Endothelial cell of umbilical vein (primary cell): ENCODE measurements at regions not wholly inside any gene's neighbourhood (a gene's known extent, or its start where the extent isn't known, plus 50 kb on each side); places are given as distances from the start of the nearest gene placed in this dataset.

ENCODE experiments used
- BruUV-seq: library from RNA; stranded (reverse); fragments of 400-500 nt; replicated peaks from 2 replicates; lab custom pipeline; 2021; lab: Mats Ljungman, UMichigan
- CTCF ChIA-PET: fragments of 300-600, 350-600 bp; sonication (Branson Sonifier 250); formaldehyde crosslinking; loops from one replicate; lab custom pipeline; 2021; ENCODE audit warnings: antibody characterized with exemption, inconsistent platforms; lab: Charles Lee
- POLR2A ChIA-PET: fragments of 300-600, 350-600 bp; sonication (Branson Sonifier 250); formaldehyde crosslinking; loops from one replicate; lab custom pipeline; 2021; ENCODE audit warnings: antibody characterized with exemption, inconsistent platforms; lab: Charles Lee
- DNase-seq: peaks from one replicate; pipeline ENCODE4 v3.0.0-alpha.2; 2011; ENCODE audit warnings: low read depth, low spot score
- FAIRE-seq: peaks from 2 replicates; lab custom pipeline; 2011; peaks lifted over from hg19 to GRCh38; lab: Jason Lieb, UNC
- H2AFZ ChIP-seq: 2 replicates; pipeline ENCODE4 v1.6.0; 2012; ENCODE audit warnings: low read depth, low read length, control low read depth, inconsistent platforms
- H3K27ac ChIP-seq: 2 replicates; pipeline ENCODE4 v1.5.1; 2011; ENCODE audit warnings: low read depth, mild to moderate bottlenecking, control low read depth, low read length, moderate library complexity; ENCODE audit not compliant: insufficient read depth
- H3K27me3 ChIP-seq, 2 experiments: 2 replicates each; pipeline versions ENCODE4 v1.6.0 to v1.6.1; 2011; ENCODE audit warnings: low read length in 2 of 2, mixed read lengths in 1 of 2; ENCODE audit not compliant: control insufficient read depth in 2 of 2, insufficient read depth in 2 of 2
- H3K36me3 ChIP-seq, 2 experiments: 2 replicates in 1 of 2; 3 replicates in 1 of 2; pipeline ENCODE4 v1.5.1; 2011; ENCODE audit warnings: low read length in 2 of 2, mild to moderate bottlenecking in 1 of 2, moderate library complexity in 1 of 2; ENCODE audit not compliant: control insufficient read depth in 2 of 2, insufficient read depth in 2 of 2; ENCODE audit errors: extremely low read depth in 1 of 2
- H3K4me1 ChIP-seq: 3 replicates; pipeline ENCODE4 v1.5.1; 2011; ENCODE audit warnings: mild to moderate bottlenecking, low read length; ENCODE audit not compliant: control insufficient read depth, insufficient read depth; ENCODE audit errors: extremely low read depth
- H3K4me2 ChIP-seq: 2 replicates; pipeline ENCODE4 v1.6.1; 2011; ENCODE audit warnings: low read length, control low read depth, mixed read lengths; ENCODE audit not compliant: insufficient read depth
- H3K4me3 ChIP-seq, 3 experiments: fragments of 200-600 bp in 1 of 3; sonication (generic), shearing (Covaris generic) in 1 of 3; replicated peaks in 1 of 3; 2 replicates each; pipeline ENCODE4 v1.5.1; 2011 to 2016; ENCODE audit warnings: control low read depth in 3 of 3, low read length in 3 of 3, mild to moderate bottlenecking in 2 of 3, inconsistent platforms in 1 of 3, low read depth in 1 of 3, moderate library complexity in 1 of 3; ENCODE audit not compliant: insufficient read depth in 1 of 3
- H3K79me2 ChIP-seq: 2 replicates; pipeline ENCODE4 v1.6.0; 2012; ENCODE audit warnings: low read length, inconsistent platforms; ENCODE audit not compliant: control insufficient read depth, insufficient read depth
- H3K9ac ChIP-seq: replicated peaks from 2 replicates; pipeline ENCODE3; 2011; ENCODE audit warnings: low read length, control low read depth; ENCODE audit not compliant: insufficient read depth; ENCODE audit errors: extremely low read depth
- H3K9me1 ChIP-seq: replicated peaks from 3 replicates; pipeline ENCODE4 v1.6.0; 2011; ENCODE audit warnings: mild to moderate bottlenecking, low read length; ENCODE audit not compliant: control insufficient read depth, insufficient read depth; ENCODE audit errors: extremely low read depth
- H3K9me3 ChIP-seq: replicated peaks from 2 replicates; pipeline ENCODE4 v1.5.1; 2012; ENCODE audit warnings: low read length, inconsistent platforms; ENCODE audit not compliant: control insufficient read depth, insufficient read depth
- H4K20me1 ChIP-seq: replicated peaks from 2 replicates; pipeline ENCODE3; 2011; ENCODE audit warnings: mild to moderate bottlenecking, low read length; ENCODE audit not compliant: control insufficient read depth, insufficient read depth; ENCODE audit errors: extremely low read depth
- CTCF ChIP-seq, 2 donors: IDR thresholded peaks; 1 replicate in 1 of 2; 2 replicates in 1 of 2; pipeline ENCODE4 v1.5.1; 2011; ENCODE audit warnings: low read length in 2 of 2, mild to moderate bottlenecking in 2 of 2, moderate library complexity in 2 of 2, control low read depth in 1 of 2, inconsistent platforms in 1 of 2, low read depth in 1 of 2; ENCODE audit not compliant: insufficient read depth in 1 of 2; ENCODE audit errors: extremely low read depth in 1 of 2
- EZH2 ChIP-seq: IDR thresholded peaks from 2 replicates; pipeline ENCODE4 v1.6.1; 2012; ENCODE audit warnings: borderline replicate concordance, low read depth, mild to moderate bottlenecking, moderate library complexity, low read length, inconsistent platforms; ENCODE audit not compliant: severe bottlenecking
- FOS ChIP-seq: IDR thresholded peaks from 2 replicates; pipeline ENCODE4 v1.6.1; 2011; ENCODE audit warnings: mild to moderate bottlenecking, low read length, moderate library complexity, borderline replicate concordance; ENCODE audit not compliant: insufficient read depth
- GATA2 ChIP-seq: IDR thresholded peaks from 2 replicates; pipeline ENCODE4 v1.7.0; 2011; ENCODE audit warnings: low read depth, mild to moderate bottlenecking, moderate library complexity, mixed read lengths, low read length; ENCODE audit not compliant: insufficient read length, insufficient read depth
- JUN ChIP-seq: IDR thresholded peaks from 2 replicates; pipeline ENCODE4 v1.6.1; 2011; ENCODE audit warnings: borderline replicate concordance, low read depth; ENCODE audit not compliant: insufficient read length, insufficient read depth
- MAX ChIP-seq: IDR thresholded peaks from 2 replicates; pipeline ENCODE4 v1.6.1; 2011; ENCODE audit not compliant: insufficient read depth, insufficient read length
- MYC ChIP-seq: IDR thresholded peaks from one replicate; pipeline ENCODE4 v1.6.1; 2011; ENCODE audit warnings: mild to moderate bottlenecking, low read depth, low read length
- POLR2A ChIP-seq: IDR thresholded peaks from 2 replicates; pipeline ENCODE4 v1.6.1; 2012; ENCODE audit warnings: low read depth, mild to moderate bottlenecking, control low read depth, low read length
- POLR2AphosphoS5 ChIP-seq: IDR thresholded peaks from 2 replicates; pipeline ENCODE4 v1.6.1; 2012; ENCODE audit warnings: low read depth, mild to moderate bottlenecking, control low read depth, low read length, moderate library complexity; ENCODE audit not compliant: insufficient read depth
- dilution Hi-C: fragments of 300-500 bp; cut with MboI; formaldehyde crosslinking; loops from one replicate; pipeline ENCODE4 v1.15.0; 2019; ENCODE audit warnings: low sequenced_read_pairs; ENCODE audit not compliant: extremely low pct_ligation_motif_present
- intact Hi-C: fragments of 100-400 bp; cut with micrococcal nuclease; formaldehyde crosslinking; loops from one replicate; pipeline ENCODE4 v1.10.0; 2022

- BruUV-seq = no TSS peak
- FAIRE-seq (no peak), DNase-seq (no peak)
- H3K4me2 ChIP-seq = no peak overlapping the region
- H3K27me3 ChIP-seq = no peaks in the 10 kb centered on the region
- TF ChIP-seq FOS = no peak
- no peak for TF ChIP-seq POLR2A
- TF ChIP-seq GATA2 = no peak
- TF ChIP-seq CTCF (IDR thresholded peaks at IDR 0.05; ENCODE audit: extremely low read depth in 1 of 2, insufficient read depth in 1 of 2, low read depth in 1 of 2, low read length in 2 of 2) = no peak
- no peak for TF ChIP-seq JUN
- TF ChIP-seq POLR2AphosphoS5 = no peak
- TF ChIP-seq EZH2 = no peak
- no peak for TF ChIP-seq MYC
- TF ChIP-seq MAX = no peak
- no peaks in the 10 kb centered on the region for H3K9me3 ChIP-seq
- H3K4me3 ChIP-seq = no peak overlapping the region
- ChIA-PET CTCF (no interaction called here), POLR2A (no interaction called here)
- no peaks in the 10 kb centered on the region for H3K9me1 ChIP-seq
- H3K79me2 ChIP-seq = no peaks in the 10 kb centered on the region
- no peaks in the 10 kb centered on the region for H4K20me1 ChIP-seq
- no peak overlapping the region for H3K27ac ChIP-seq
- no peak overlapping the region for H2AFZ ChIP-seq
- intact Hi-C loops = no loop called here
- H3K9ac ChIP-seq = no peak overlapping the region
- dilution Hi-C loops = no loop called here
- no peaks in the 10 kb centered on the region for H3K36me3 ChIP-seq
- peaks cover 3% of the 10 kb centered on the region for H3K4me1 ChIP-seq
Measured at GRCh38 chr6:81300961-81301360, 451.5 kb downstream of the TENT5A start.
